ENCODE measurements at regions not wholly inside any gene's neighbourhood (a gene's known extent, or its start where the extent isn't known, plus 50 kb on each side); places are given as distances from the start of the nearest gene placed in this dataset.

DNA sequence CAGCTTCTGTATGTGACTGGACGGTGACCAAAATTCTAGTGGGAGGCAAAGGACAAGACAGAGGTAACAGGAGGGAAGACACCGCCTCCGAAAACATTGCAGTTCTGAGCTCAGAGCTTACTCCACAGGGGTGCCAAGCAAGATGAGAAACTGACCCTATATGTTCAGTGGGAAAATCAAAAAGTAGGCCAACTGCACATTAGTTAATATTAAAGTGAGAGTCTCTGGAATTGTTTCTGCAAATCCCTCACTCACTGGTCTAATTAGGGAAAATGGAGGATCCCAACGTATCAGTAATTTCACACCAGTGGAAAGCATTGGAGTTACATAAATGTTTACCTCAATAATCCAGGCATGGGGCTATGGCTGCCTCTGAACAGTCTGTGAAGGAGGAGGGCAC is 313.3 kb upstream of the KCNH8 start:
- no peak overlapping the region for H3K27ac ChIP-seq
- H3K4me1 ChIP-seq: no peaks in the 10 kb centered on the region
- intact Hi-C loops (cut with DNase I): no loop called here
- H3K9me3 ChIP-seq: no peaks in the 10 kb centered on the region
- no peak overlapping the region for H3K4me3 ChIP-seq
- H3K36me3 ChIP-seq: no peaks in the 10 kb centered on the region
- DNase-seq: no peak
- TF ChIP-seq, protein P1, sequence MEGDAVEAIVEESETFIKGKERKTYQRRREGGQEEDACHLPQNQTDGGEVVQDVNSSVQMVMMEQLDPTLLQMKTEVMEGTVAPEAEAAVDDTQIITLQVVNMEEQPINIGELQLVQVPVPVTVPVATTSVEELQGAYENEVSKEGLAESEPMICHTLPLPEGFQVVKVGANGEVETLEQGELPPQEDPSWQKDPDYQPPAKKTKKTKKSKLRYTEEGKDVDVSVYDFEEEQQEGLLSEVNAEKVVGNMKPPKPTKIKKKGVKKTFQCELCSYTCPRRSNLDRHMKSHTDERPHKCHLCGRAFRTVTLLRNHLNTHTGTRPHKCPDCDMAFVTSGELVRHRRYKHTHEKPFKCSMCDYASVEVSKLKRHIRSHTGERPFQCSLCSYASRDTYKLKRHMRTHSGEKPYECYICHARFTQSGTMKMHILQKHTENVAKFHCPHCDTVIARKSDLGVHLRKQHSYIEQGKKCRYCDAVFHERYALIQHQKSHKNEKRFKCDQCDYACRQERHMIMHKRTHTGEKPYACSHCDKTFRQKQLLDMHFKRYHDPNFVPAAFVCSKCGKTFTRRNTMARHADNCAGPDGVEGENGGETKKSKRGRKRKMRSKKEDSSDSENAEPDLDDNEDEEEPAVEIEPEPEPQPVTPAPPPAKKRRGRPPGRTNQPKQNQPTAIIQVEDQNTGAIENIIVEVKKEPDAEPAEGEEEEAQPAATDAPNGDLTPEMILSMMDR (IDR thresholded peaks at IDR 0.05): no peak
- no peaks in the 10 kb centered on the region for H3K27me3 ChIP-seq
- H3K9ac ChIP-seq (ENCODE audit: low read depth in 2 of 2, low read length in 2 of 2): no peak overlapping the region

DNA sequence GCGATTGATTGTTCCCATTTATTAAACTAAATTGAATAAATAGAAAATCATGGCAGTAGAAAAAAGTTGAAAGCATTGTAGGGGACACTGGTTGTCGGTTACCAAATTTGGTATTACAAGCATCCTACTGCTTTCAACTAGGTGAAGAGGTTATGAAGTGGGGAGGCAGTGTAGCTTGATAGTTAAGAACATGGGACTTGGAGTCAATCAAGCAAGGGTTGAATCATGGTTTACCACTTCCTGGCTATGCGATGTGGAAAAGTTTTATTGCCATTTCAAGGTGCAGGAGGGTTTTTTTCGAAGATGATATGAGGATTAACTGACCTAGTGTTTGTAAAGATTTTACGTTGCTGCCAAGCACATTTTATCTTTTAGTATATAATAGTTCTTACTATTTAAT is 318.2 kb upstream of the KCNH8 start:
- no peaks in the 10 kb centered on the region for H3K4me1 ChIP-seq
- H3K36me3 ChIP-seq: no peaks in the 10 kb centered on the region
- no peak overlapping the region for H3K4me3 ChIP-seq
- intact Hi-C loops (cut with DNase I): no loop called here
- no peaks in the 10 kb centered on the region for H3K27me3 ChIP-seq
- no peak overlapping the region for H3K9ac ChIP-seq (ENCODE audit: low read depth in 2 of 2, low read length in 2 of 2)
- no peak overlapping the region for H3K27ac ChIP-seq
- H3K9me3 ChIP-seq: no peaks in the 10 kb centered on the region
- TF ChIP-seq, protein P1 (IDR thresholded peaks at IDR 0.05): no peak
- DNase-seq: no peak

GRCh38 chr3:18828637-18829036 is 319.7 kb upstream of the KCNH8 start:
- Histone ChIP-seq H3K36me3 (no peaks in the 10 kb centered on the region), H3K27me3 (no peaks in the 10 kb centered on the region), H3K9ac (ENCODE audit: low read depth in 2 of 2, low read length in 2 of 2) (no peak overlapping the region), H3K9me3 (no peaks in the 10 kb centered on the region), H3K27ac (no peak overlapping the region), H3K4me3 (no peak overlapping the region), H3K4me1 (no peaks in the 10 kb centered on the region)
- no peak for DNase-seq
- TF ChIP-seq, protein P1 (IDR thresholded peaks at IDR 0.05): no peak
- intact Hi-C loops (cut with DNase I): no loop called here

- H3K27me3 ChIP-seq: no peaks in the 10 kb centered on the region
- no peak overlapping the region for H3K9ac ChIP-seq (ENCODE audit: low read depth in 2 of 2, low read length in 2 of 2)
- no peaks in the 10 kb centered on the region for H3K4me1 ChIP-seq
- no peaks in the 10 kb centered on the region for H3K9me3 ChIP-seq
- TF ChIP-seq, protein P1 (IDR thresholded peaks at IDR 0.05): no peak
- H3K4me3 ChIP-seq: no peak overlapping the region
- intact Hi-C loops (cut with DNase I): no loop called here
- no peaks in the 10 kb centered on the region for H3K36me3 ChIP-seq
- DNase-seq: no peak
- H3K27ac ChIP-seq: no peak overlapping the region
These were observed 320.6 kb upstream of the KCNH8 start for GRCh38 chr3:18827664-18828063.

GRCh38 chr3:18825665-18826064 is 322.6 kb upstream of the KCNH8 start:
- no peak overlapping the region for H3K9ac ChIP-seq (ENCODE audit: low read depth in 2 of 2, low read length in 2 of 2)
- TF ChIP-seq, protein P1 (IDR thresholded peaks at IDR 0.05): no peak
- DNase-seq: no peak
- H3K27me3 ChIP-seq: no peaks in the 10 kb centered on the region
- no peaks in the 10 kb centered on the region for H3K36me3 ChIP-seq
- H3K9me3 ChIP-seq: no peaks in the 10 kb centered on the region
- no peak overlapping the region for H3K27ac ChIP-seq
- no peaks in the 10 kb centered on the region for H3K4me1 ChIP-seq
- H3K4me3 ChIP-seq: no peak overlapping the region
- intact Hi-C loops (cut with DNase I): no loop called here

DNA sequence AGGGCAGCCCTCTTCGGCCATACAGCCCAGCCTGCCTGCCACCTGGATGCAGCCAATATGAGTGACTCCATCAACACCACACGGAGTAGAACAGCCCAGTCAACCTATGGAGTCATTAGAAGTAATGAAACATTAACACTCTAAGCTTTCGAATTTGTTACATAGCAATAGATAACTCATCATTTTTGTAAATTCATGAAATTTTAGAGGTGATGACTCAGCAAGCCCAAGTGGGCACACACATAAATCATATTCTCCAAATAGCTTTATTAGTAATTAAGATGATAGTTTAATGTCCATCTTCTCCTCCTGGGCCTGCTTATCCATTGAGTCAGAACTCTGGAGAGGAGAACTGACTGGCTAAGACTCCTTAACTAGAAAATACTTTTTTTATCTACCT is 335.0 kb upstream of the KCNH8 start:
- H3K9me3 ChIP-seq: no peaks in the 10 kb centered on the region
- no peak overlapping the region for H3K9ac ChIP-seq (ENCODE audit: low read depth in 2 of 2, low read length in 2 of 2)
- H3K4me1 ChIP-seq: no peaks in the 10 kb centered on the region
- no peaks in the 10 kb centered on the region for H3K36me3 ChIP-seq
- no peak overlapping the region for H3K4me3 ChIP-seq
- no peak for DNase-seq
- no peaks in the 10 kb centered on the region for H3K27me3 ChIP-seq
- H3K27ac ChIP-seq: no peak overlapping the region
- TF ChIP-seq, protein P1 (IDR thresholded peaks at IDR 0.05): no peak
- intact Hi-C loops (cut with DNase I): no loop called here

Data from colonic mucosa (tissue), 4 donors.